ENCODE measurements at regions not wholly inside any gene's neighbourhood (a gene's known extent, or its start where the extent isn't known, plus 50 kb on each side); places are given as distances from the start of the nearest gene placed in this dataset.
A peak's percentile ranks its signal among the peaks of the same experiment; 100 is the strongest.

DNA sequence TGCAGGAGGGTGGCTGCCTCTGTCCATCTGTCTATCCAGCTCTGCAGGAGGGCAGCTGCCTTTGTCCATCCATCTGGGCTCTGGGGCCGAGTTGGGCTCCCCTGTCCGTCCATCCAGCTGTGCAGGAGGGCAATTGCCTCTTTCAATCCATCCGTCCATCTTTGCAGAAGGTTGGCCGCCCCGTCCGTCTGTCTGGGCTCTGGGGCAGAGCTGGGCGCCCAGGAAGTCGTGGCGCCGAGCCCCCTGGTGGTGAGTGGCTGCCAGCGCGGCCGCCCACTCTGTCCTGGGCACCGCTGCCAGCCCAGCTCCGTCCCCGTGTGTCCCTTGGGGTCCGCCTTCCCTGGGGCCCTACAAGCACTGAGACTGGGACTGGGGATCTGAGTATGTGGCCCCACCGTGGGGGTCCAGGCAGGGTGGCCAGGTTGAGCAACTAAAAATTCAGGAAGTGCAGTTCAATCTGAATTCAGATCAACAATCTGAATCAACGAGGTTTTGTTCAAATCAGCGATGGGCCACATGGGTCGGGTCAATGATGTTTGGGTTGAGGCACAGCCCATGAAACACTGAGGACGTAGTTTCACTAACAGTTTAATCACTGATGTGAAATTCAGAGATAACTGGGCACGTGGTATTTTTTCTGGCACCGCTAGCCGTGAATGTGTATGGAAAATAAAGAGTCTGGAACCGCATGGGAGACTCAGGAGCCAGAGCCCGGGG is 99.1 kb upstream of the ACTRT2 start:
- FAIRE-seq = no peak
- intact Hi-C loops (cut with DNase I) = no loop called here
- Histone ChIP-seq H3K9me3 (no peaks in the 10 kb centered on the region), H3K27ac (no peak overlapping the region), H3K4me3 (no peak overlapping the region), H3K4me1 (peaks cover 0 to 3% (median 0%) of the 10 kb centered on the region in 3 donors), H3K27me3 (no peaks in the 10 kb centered on the region), H3K36me3 (no peaks in the 10 kb centered on the region)
- peak in 2 of 6 donors; percentile 22 to 82 for DNase-seq
- WGBS, 2 donors = 15 to 22% methylated on average over 27 of the region's 27 CpGs
- TF ChIP-seq, protein P1, sequence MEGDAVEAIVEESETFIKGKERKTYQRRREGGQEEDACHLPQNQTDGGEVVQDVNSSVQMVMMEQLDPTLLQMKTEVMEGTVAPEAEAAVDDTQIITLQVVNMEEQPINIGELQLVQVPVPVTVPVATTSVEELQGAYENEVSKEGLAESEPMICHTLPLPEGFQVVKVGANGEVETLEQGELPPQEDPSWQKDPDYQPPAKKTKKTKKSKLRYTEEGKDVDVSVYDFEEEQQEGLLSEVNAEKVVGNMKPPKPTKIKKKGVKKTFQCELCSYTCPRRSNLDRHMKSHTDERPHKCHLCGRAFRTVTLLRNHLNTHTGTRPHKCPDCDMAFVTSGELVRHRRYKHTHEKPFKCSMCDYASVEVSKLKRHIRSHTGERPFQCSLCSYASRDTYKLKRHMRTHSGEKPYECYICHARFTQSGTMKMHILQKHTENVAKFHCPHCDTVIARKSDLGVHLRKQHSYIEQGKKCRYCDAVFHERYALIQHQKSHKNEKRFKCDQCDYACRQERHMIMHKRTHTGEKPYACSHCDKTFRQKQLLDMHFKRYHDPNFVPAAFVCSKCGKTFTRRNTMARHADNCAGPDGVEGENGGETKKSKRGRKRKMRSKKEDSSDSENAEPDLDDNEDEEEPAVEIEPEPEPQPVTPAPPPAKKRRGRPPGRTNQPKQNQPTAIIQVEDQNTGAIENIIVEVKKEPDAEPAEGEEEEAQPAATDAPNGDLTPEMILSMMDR (IDR thresholded peaks at IDR 0.05) = peak; percentile 39 to 67 (median 50)
- ATAC-seq = peak in 3 of 4 donors; percentile 67 to 84 (median 74)

DNA sequence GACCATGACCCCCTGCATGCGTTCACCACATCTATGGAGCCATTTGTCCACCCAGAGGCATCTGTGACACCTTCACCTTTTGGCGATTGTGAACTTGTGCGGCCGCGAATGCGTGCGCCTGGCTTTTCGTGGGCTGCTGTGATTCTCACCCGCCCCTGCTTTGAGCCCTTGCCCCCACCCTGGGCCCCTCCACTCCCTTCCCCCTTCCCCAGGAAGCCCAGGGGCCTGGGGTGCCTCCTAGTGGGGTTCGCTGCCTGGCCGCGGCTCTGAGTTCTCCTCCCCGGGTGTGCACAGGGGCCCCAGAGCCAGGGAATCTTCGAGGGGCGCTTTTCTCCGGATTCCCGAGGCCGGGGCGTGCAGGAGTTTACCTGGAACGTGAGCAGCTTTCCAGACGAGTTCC is 97.9 kb upstream of the ACTRT2 start:
- no peaks in the 10 kb centered on the region for H3K36me3 ChIP-seq
- H3K27me3 ChIP-seq = no peaks in the 10 kb centered on the region
- H3K9me3 ChIP-seq = no peaks in the 10 kb centered on the region
- 65 to 67% methylated on average over 21 of the region's 21 CpGs for WGBS, 2 donors
- FAIRE-seq (no peak), DNase-seq (no peak), ATAC-seq (no peak)
- intact Hi-C loops (cut with DNase I) = no loop called here
- TF ChIP-seq, protein P1 (IDR thresholded peaks at IDR 0.05) = no peak
- H3K27ac ChIP-seq = no peak overlapping the region
- H3K4me1 ChIP-seq = peaks cover 0 to 3% (median 0%) of the 10 kb centered on the region in 3 donors
- H3K4me3 ChIP-seq = no peak overlapping the region

DNA sequence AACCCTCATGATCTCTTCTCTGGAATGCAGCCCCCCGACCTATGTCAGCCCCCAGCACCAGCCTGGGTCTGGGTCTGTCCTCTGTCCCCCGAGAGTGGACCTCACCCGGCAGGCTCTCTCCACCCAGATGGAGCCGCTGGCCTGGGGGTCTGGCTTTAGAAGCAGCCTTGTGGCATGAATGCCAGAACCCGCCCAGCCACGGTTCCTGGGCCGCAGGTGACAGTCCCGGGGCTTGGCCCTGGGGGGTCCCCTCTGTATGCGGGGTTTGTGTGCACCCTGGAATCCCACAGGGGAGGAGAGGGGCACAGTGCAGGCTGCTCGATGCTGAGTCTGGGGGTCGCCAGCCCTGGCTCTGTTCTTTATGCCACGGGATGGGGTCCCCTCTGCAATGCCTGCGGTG is 96.0 kb upstream of the ACTRT2 start:
- Histone ChIP-seq H3K4me3 (no peak overlapping the region), H3K9me3 (no peaks in the 10 kb centered on the region), H3K27ac (no peak overlapping the region), H3K36me3 (no peaks in the 10 kb centered on the region), H3K27me3 (no peaks in the 10 kb centered on the region), H3K4me1 (peaks cover 0 to 3% (median 0%) of the 10 kb centered on the region in 3 donors)
- TF ChIP-seq, protein P1 (IDR thresholded peaks at IDR 0.05) = no peak
- FAIRE-seq = no peak
- no peak for DNase-seq
- 74 to 88% methylated on average over 13 of the region's 13 CpGs for WGBS, 2 donors
- intact Hi-C loops (cut with DNase I) = no loop called here
- ATAC-seq = no peak

DNA sequence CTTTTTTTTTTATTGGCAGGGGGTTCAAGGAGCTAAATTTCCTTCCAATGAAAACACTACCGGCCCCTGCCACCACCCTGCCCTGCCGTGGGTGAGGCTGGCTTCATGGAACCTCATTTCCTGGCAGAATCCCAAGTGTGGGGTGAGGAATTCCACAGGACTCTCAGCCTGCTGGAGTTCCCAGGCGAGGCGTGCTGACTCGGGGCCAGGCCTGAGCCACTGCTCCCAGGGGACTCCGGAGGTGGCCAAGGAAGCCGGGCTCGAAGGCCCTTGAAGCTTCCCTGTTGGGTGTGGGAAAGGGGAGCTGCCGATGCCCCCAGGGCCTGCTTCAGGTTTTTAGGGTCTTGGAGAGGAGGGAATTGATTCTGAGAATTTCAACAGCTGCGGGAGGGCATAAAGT is 95.3 kb upstream of the ACTRT2 start:
- TF ChIP-seq, protein P1 (IDR thresholded peaks at IDR 0.05) = no peak
- no peak overlapping the region for H3K4me3 ChIP-seq
- ATAC-seq = peak; percentile 33 to 66 (median 60)
- H3K4me1 ChIP-seq = peaks cover 0 to 3% (median 0%) of the 10 kb centered on the region in 3 donors
- intact Hi-C loops (cut with DNase I) = no loop called here
- no peak for FAIRE-seq
- DNase-seq = peak in 3 of 6 donors; percentile 47 to 72 (median 49)
- H3K27ac ChIP-seq = no peak overlapping the region
- no peaks in the 10 kb centered on the region for H3K27me3 ChIP-seq
- 30 to 34% methylated on average over 10 of the region's 10 CpGs for WGBS, 2 donors
- H3K36me3 ChIP-seq = no peaks in the 10 kb centered on the region
- no peaks in the 10 kb centered on the region for H3K9me3 ChIP-seq

DNA sequence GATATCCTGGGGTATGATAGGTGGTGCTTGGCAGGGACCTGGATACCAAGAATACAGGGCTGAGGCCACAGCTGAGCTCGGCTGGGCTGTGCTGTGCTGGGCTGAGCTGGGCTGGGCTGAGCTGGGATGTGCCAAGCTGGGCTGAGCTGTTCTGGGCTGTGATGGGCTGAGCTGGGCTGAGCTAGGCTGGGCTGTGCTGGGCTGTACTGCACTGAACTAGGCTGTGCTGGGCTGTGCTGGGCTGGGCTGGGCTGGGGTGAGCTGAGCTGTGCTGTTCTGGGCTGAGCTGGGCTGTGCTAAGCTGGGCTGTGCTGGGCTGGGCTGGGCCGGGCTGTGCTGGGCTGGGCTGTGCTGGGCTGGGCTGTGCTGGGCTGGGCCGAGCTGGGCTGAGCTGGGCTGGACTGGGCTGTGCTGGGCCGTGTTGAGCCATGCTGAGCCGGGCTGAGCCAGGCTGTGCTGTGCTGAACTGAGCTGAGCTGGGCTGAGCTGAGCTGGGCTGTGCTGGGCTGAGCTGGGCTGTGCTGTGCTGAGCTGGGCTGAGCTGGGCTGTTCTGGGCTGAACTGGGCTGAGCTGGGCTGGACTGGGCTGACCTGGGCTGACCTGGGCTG is 94.7 kb upstream of the ACTRT2 start:
- Histone ChIP-seq H3K27me3 (no peaks in the 10 kb centered on the region), H3K36me3 (no peaks in the 10 kb centered on the region), H3K9me3 (no peaks in the 10 kb centered on the region), H3K4me3 (no peak overlapping the region), H3K4me1 (peaks cover 0 to 3% (median 0%) of the 10 kb centered on the region in 3 donors), H3K27ac (no peak overlapping the region)
- 69 to 87% methylated on average over 5 of the region's 5 CpGs for WGBS, 2 donors
- FAIRE-seq (no peak), ATAC-seq (peak in 3 of 4 donors; percentile 17 to 32 (median 17)), DNase-seq (no peak)
- intact Hi-C loops (cut with DNase I) = no loop called here
- TF ChIP-seq, protein P1 (IDR thresholded peaks at IDR 0.05) = no peak

Data from pancreas (tissue), 10 donors.